ENCODE measurements at regions not wholly inside any gene's neighbourhood (a gene's known extent, or its start where the extent isn't known, plus 50 kb on each side); places are given as distances from the start of the nearest gene placed in this dataset.
"Not testable (repeated sequence)": the region's sequence is repeated elsewhere in the genome, so short reads cannot be mapped to it uniquely, and the experiment has no call there.

DNA sequence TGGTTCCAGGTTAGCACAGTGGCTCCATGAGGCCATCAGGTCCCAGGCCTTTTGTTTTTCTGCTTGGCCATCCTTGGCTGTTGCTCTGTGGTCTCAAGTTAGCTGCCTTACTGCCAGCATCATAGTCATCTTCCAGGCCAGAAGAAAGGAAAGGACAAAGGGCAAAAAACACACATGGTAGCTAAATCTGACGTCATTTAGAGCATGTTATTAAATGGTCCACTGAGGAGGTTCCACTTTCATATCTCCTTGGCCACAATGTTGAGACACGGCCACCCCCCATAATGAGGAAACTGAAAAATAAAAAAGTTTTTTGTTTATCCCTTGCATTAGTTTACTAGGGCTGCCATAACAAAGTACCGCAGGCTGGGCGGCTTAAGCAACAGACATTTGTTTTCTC is 106.4 kb upstream of the NIPBL start:
- peaks cover 3% of the 10 kb centered on the region; the same call in 1 of the 2 replicates for H3K9me3 ChIP-seq
- H3K27me3 ChIP-seq: 0 out of 2 replicates have a peak, but pooled peaks cover 2% of the 10 kb centered on the region
- DNase-seq: no peak
- no peak overlapping the region for H3K4me3 ChIP-seq
- no peaks in the 10 kb centered on the region for H3K36me3 ChIP-seq

- Histone ChIP-seq H3K27me3 (0 out of 2 replicates have a peak, but pooled peaks cover 2% of the 10 kb centered on the region), H3K9me3 (peaks cover 3% of the 10 kb centered on the region), H3K36me3 (no peaks in the 10 kb centered on the region), H3K4me3 (no peak overlapping the region)
- DNase-seq: no peak
Measured at GRCh38 chr5:36772276-36773140, 104.1 kb upstream of the NIPBL start.

- peaks cover 7% of the 10 kb centered on the region for H3K9me3 ChIP-seq
- peaks cover 3% of the 10 kb centered on the region for H3K27me3 ChIP-seq
- no peaks in the 10 kb centered on the region for H3K36me3 ChIP-seq
- no peak overlapping the region for H3K4me3 ChIP-seq
- no peak for DNase-seq
Measured at GRCh38 chr5:36777105-36777757, 99.3 kb upstream of the NIPBL start.

GRCh38 chr5:36778336-36778735 is 98.2 kb upstream of the NIPBL start:
- Histone ChIP-seq H3K36me3 (no peaks in the 10 kb centered on the region), H3K27me3 (peaks cover 3% of the 10 kb centered on the region), H3K9me3 (peaks cover 7% of the 10 kb centered on the region)

GRCh38 chr5:36782612-36783011 is 94.0 kb upstream of the NIPBL start:
- H3K27me3 ChIP-seq, H3K36me3 ChIP-seq, H3K4me3 ChIP-seq, H3K9me3 ChIP-seq, DNase-seq: not testable (repeated sequence)

More at GRCh38 chr5:36778336-36778735, 98.2 kb upstream of the NIPBL start:
- no peak for DNase-seq
- no peak overlapping the region for H3K4me3 ChIP-seq

DNA sequence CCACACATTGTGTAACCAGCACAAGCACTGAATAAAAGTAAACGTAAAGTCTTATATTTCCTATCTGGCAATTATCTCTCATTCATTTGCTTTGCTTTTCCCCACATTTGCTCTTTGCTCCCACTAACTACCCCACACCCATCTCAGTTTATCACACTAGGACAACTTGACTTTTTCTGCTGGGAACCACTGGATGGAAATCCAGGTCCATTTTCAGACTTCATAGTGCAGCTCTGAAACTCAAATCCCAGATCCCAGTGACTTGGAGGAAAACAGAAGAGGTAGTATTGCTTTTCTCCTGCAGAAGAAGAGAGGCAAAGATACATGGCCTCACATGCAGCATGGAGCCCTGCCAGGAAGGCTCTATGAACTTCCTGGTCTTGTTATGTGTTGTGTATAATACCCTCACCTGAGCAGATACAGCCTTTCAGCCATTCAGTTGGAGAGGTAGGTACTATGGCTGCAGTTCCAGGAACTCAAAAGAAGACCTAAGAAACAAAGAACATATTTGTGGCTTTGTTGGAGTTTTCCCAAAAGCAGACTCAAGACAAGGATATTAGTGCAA is 90.0 kb upstream of the NIPBL start:
- Histone ChIP-seq H3K9me3 (no peaks in the 10 kb centered on the region), H3K27me3 (peaks cover 8% of the 10 kb centered on the region), H3K4me3 (no peak overlapping the region), H3K36me3 (no peaks in the 10 kb centered on the region)
- no peak for DNase-seq

DNA sequence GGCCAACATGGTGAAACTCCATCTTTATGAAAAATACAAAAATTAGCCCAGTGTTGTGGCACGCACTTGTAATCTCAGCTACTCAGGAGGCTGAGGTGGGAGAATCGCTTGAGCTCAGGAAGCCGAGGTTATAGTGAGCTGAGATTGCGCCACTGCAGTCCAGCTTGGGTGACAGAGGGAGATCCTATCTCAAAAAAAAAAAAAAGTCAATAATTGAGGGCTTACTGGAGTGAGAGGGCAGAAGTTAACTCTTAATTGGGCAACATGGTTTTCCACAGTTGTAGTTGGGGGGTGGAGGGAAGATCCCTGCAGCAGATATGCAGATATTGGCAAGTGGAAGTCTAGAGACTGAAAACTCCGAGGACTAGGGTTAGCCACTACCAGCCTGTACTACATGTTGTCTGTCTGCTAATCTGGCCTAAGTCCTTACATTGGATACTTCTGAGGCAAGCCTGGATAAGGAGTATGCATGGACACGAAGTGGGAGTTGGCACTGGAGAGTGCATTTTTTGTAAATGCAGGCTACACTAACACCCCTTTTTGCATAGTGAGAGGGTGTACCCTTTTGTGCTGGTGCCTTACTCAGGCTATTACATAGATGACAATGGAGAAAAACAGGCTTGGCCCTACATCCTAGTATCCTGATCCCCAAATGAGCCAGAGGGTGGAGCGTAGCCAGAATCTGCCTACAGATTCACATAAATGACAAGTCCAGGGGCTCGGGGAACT is 89.0 kb upstream of the NIPBL start:
- DNase-seq: no peak
- no peaks in the 10 kb centered on the region for H3K36me3 ChIP-seq
- H3K4me3 ChIP-seq: no peak overlapping the region
- no peaks in the 10 kb centered on the region for H3K9me3 ChIP-seq
- H3K27me3 ChIP-seq: peaks cover 7% of the 10 kb centered on the region; the same call in 1 of the 2 replicates

- Histone ChIP-seq H3K9me3 (no peaks in the 10 kb centered on the region), H3K36me3 (no peaks in the 10 kb centered on the region), H3K27me3 (peaks cover 7% of the 10 kb centered on the region; the same call in 1 of the 2 replicates), H3K4me3 (no peak overlapping the region)
- no peak for DNase-seq
Measured at GRCh38 chr5:36790847-36791246, 85.7 kb upstream of the NIPBL start.

DNA sequence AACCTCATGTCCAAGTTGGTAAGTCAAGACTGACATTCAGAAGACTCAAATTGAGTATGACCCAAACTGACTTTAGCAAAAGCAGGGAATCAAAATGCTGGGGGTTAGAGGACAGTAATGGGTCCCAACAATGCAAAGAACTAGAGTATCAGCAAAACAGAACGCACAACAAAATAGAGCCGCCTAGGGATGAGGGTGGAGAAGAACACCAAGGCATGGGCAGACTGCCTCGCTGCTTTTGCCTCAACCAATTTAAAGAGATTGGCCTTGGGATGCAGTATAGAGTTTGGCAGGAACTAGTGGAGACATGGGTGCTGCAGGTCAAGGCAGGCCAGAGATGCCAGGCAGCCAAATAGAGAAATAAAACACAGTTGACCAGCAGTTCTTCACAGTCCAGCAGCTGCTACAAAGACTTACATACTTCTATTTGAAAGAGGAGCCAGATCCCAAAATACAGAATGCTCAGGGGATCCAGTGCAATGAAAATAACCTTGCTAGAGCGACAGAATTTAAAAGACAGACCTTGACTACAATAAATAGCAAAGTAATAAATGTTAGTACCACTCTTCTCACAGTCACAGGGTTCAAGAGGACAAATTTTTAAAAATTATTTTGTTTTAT is 83.9 kb upstream of the NIPBL start:
- no peak for DNase-seq
- Histone ChIP-seq H3K36me3 (no peaks in the 10 kb centered on the region), H3K9me3 (no peaks in the 10 kb centered on the region), H3K27me3 (peaks cover 11% of the 10 kb centered on the region), H3K4me3 (no peak overlapping the region)

- Histone ChIP-seq H3K27me3 (peaks cover 19% of the 10 kb centered on the region), H3K36me3 (no peaks in the 10 kb centered on the region), H3K4me3 (no peak overlapping the region), H3K9me3 (no peaks in the 10 kb centered on the region)
- DNase-seq: no peak
Measured at GRCh38 chr5:36795366-36795765, 81.2 kb upstream of the NIPBL start.

DNA sequence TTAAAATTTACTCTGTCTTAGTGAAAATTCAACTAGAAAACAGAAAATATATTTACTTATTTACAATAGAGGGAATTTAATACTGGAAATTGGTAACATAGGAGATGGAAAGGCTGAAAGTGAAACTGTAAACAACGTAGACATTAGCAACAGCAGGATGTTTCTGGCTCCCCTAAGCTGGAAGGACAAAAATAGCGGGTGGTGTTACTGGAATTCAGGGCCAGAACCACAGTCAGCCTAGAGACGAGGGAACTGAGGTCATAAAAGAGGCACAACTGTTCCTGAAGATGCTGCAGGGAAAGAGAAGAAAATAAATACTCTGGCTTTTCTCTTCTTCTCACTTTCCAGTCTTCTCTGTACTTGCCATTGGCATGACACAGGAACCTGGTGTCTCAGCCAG is 80.4 kb upstream of the NIPBL start:
- H3K9me3 ChIP-seq: no peaks in the 10 kb centered on the region
- H3K27me3 ChIP-seq: peaks cover 17% of the 10 kb centered on the region
- DNase-seq: no peak
- H3K4me3 ChIP-seq: no peak overlapping the region
- H3K36me3 ChIP-seq: no peaks in the 10 kb centered on the region

DNA sequence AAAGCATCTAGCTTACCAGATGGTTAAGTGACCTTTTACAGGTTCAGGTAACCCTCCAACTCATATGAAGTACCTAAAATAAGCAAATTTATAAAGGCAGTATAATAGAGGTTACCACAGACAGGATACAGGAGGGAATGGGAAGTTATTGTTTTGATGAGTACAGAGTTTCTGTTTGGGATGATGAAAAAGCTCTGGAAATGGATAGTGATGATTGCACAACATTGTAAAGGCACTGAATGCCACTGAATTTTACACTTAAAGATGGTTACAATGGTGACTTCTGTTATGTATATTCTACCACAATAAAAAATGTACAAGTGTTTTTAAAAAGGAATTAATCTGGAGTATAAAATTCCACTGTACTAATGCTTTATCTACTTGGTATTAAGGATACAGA is 75.0 kb upstream of the NIPBL start:
- H3K4me3 ChIP-seq: no peak overlapping the region
- no peaks in the 10 kb centered on the region for H3K36me3 ChIP-seq
- DNase-seq: no peak
- peaks cover 43% of the 10 kb centered on the region for H3K27me3 ChIP-seq
- H3K9me3 ChIP-seq: no peaks in the 10 kb centered on the region

DNA sequence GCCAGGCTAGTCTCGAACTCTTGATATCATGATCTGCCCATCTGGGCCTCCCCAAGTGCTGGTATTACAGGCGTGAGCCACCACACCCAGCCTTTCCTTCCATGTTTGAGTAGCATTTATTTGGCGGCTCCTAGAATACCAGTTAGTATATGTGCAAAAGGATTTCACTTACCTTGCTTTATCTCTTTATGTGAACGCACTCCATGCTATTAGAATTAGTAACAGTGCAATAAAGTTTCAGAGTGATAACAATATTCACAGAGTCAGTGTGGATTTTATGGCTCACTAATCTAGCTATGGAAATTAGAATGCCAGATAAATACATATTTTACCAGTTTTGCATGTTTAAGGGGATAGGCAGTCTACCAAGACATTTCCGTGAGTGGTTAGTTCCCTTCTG is 74.4 kb upstream of the NIPBL start:
- no peaks in the 10 kb centered on the region for H3K9me3 ChIP-seq

GRCh38 chr5:36813249-36813648 is 63.3 kb upstream of the NIPBL start:
- not testable (repeated sequence) for DNase-seq, H3K4me3 ChIP-seq, H3K9me3 ChIP-seq, H3K36me3 ChIP-seq
- H3K27me3 ChIP-seq: peaks cover 36% of the 10 kb centered on the region

More for the DNA sequence above, 74.4 kb upstream of the NIPBL start:
- no peak overlapping the region for H3K4me3 ChIP-seq
- H3K27me3 ChIP-seq: peaks cover 44% of the 10 kb centered on the region
- H3K36me3 ChIP-seq: no peaks in the 10 kb centered on the region
- no peak for DNase-seq

DNA sequence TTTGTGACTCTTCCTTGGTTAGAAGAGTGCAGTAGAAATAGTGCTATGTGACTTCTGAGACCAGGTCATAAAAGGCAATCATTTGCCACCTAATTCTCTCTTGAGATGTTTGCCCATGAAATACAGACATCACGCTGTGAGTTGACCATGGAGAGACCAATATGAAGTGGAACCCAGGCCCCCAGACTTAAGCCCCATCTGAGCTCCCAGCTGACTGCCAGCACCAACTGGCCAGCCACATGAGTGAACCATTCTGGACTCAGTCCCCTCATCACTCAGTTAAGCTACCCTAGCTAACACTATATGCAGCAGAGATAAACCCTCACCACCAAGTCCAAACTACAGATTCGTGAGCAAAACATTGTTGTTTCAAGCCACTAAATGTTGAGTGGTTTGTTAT is 60.7 kb upstream of the NIPBL start:
- no peak for DNase-seq
- no peaks in the 10 kb centered on the region for H3K36me3 ChIP-seq
- H3K9me3 ChIP-seq: no peaks in the 10 kb centered on the region; the same call in 1 of the 2 replicates
- peaks cover 34% of the 10 kb centered on the region for H3K27me3 ChIP-seq
- no peak overlapping the region for H3K4me3 ChIP-seq

- Histone ChIP-seq H3K36me3 (no peaks in the 10 kb centered on the region), H3K4me3 (no peak overlapping the region)
- DNase-seq: no peak
Measured at GRCh38 chr5:36820900-36821299, 55.7 kb upstream of the NIPBL start.

More at GRCh38 chr5:36820900-36821299, 55.7 kb upstream of the NIPBL start:
- peaks cover 39% of the 10 kb centered on the region for H3K27me3 ChIP-seq
- no peaks in the 10 kb centered on the region for H3K9me3 ChIP-seq
